Jurkat, Clone E6-1 (cell line): ENCODE measurements at regions not wholly inside any gene's neighbourhood (a gene's known extent, or its start where the extent isn't known, plus 50 kb on each side); places are given as distances from the start of the nearest gene placed in this dataset.
"Not testable (repeated sequence)": the region's sequence is repeated elsewhere in the genome, so short reads cannot be mapped to it uniquely, and the experiment has no call there.

Experiments
- DNase-seq: peaks from one replicate; pipeline ENCODE4 v3.0.0-alpha.2; 2011; ENCODE audit warnings: low read depth, low spot score
- H3K4me3 ChIP-seq: 2 replicates; pipeline ENCODE4 v1.5.1; 2011; ENCODE audit warnings: mild to moderate bottlenecking, low read length, control low read depth, moderate library complexity

DNA sequence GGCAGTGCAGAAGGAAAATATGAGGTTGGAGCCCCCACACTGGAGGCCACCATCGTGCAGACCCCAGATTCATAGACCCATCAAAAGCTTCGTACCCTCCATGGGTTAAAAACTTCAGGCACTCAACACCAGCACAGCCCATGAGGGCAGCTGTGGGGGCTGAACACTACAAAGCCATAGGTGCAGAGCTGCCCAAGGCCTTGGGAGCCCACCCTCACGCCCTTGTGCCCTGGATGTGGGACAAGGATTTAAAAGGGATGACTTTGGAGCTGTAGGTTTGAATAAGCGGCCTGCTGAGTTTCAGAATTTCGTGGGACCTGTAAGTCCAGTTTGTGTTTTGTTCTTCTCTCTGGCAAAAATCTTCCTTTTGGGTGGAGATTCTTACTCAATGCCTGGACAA is 747.6 kb downstream of the SPATA31A6 start:
- H3K4me3 ChIP-seq, DNase-seq: not testable (repeated sequence)

DNA sequence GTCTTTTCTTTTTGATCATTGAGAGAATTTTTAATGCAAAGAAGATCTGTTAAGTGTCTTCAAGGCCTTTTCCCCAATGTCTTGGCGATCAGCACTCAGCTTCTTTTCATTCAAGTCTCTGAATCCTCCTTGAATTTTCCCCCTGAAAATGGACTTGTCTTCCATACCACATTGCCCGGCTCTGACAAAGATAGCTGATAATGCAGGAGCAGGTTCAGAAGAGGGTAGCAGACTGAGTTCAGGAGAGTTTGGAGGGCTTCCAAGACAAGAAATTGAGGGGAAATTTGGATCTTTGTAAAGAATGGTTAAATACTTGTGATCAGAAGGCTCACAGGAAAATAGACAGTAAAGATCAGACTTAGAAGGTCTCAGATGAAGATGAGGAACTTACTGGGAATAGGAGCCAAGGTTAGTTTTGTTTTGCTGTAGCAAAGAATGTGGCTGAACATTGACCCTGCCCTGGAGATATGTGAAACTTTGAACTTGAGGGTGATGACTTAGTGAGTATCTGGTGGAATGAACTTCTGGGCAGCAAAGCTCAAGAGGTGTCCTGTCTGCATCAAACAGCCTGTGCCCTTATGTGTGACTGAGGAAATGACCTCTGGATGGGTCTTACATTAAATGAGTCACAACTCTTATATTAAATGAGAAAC is 754.2 kb downstream of the SPATA31A6 start:
- DNase-seq, H3K4me3 ChIP-seq: not testable (repeated sequence)

DNA sequence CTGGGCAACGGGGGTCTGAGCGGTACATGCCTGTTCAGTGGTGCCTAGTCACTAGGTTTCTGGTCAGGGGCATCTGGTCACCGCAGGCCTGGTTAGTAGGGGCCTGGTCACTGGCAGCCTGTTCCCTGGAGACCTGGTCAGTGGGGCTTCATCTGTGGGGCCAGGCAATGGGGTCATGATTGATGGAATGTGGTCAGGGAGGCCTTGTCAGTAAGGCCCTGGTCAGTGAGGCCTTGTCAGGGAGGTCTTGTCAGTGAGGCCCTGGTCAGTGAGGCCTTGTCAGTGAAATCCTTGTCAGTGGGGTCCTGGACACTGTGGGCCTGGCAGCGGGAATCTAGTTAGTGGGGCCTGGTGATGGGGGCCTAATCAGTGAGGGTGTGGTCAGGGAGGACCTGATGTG is 763.6 kb downstream of the SPATA31A6 start:
- not testable (repeated sequence) for DNase-seq

DNA sequence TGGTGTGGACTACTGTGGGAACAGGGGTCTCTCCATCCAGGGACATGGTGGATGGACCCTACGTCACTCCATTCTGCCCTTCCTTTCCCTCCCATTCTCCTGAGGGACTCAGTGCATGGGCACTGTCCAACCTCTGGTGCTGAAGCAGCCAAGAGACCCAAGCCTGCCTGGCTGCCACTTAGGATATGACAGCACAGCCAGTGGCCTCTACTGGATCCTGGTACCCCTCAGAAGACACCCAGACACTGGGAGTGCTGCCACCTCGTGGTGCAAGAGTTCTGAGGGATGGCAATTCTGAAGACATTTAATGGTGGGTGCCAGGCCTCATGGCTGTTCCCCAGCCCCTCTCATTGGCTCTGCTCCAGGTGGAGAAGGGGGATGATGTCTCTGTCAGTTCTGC is 767.8 kb downstream of the SPATA31A6 start:
- peak; percentile 4 for DNase-seq

More for the DNA sequence above, 763.6 kb downstream of the SPATA31A6 start:
- not testable (repeated sequence) for H3K4me3 ChIP-seq

DNA sequence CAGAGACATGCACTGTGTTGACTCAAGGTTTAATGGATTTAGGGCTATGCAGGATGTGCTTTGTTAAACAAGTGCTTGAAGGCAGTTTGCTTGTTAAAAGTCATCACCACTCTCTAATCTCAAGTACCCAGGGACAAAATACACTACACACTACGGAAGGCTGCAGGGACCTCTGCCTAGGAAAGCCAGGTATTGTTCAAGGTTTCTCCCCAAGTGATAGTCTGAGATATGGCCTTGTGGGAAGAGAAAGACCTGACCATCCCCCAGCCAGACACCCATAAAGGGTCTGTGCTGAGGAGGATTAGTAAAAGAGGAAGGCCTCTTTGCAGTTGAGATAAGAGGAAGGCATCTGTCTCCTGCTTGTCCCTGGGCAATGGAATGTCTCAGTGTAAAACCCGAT is 781.7 kb downstream of the SPATA31A6 start:
- DNase-seq, H3K4me3 ChIP-seq: not testable (repeated sequence)

More for the DNA sequence above, 767.8 kb downstream of the SPATA31A6 start:
- not testable (repeated sequence) for H3K4me3 ChIP-seq

DNA sequence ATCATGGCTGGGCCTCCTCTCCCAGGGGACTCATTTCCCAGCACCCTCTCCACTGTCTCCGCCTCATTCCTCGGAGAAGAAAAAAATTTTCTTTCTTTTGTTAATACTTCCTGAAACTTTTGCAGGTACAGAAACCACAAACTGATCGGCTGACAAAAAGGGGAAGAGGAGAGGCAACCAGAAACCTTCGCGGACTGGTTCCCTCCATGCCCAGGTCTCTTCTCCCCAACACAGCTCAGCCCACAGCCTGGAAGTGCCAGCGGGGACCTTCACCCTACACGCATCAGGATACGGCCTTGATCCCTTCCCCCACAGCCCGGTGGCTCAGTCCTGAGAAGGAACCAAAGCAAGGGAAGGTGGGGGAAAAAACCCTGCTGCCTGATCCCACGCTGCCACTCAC is 788.4 kb downstream of the SPATA31A6 start:
- H3K4me3 ChIP-seq, DNase-seq: not testable (repeated sequence)

DNA sequence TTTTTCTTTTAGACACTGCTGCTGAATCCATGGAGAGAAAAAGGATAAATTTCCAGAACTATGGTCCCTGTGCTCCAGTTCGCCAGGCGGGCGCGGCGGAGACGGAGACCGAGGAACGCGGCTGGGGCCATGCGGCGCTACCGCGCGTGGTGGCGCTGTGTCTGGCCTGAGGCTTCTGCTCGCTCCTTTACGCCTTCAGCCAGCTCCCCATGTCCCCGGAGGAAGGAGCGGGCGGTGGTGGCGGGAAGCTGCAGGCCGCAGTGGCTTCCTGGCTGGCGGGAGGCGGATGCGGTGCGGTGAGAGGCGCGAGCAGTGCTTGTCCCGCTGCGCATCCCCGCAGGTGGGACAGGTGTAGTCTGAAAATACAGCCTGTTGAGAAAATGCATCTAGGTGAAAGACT is 791.3 kb downstream of the SPATA31A6 start:
- H3K4me3 ChIP-seq: not testable (repeated sequence)
- DNase-seq: peak; percentile 5

DNA sequence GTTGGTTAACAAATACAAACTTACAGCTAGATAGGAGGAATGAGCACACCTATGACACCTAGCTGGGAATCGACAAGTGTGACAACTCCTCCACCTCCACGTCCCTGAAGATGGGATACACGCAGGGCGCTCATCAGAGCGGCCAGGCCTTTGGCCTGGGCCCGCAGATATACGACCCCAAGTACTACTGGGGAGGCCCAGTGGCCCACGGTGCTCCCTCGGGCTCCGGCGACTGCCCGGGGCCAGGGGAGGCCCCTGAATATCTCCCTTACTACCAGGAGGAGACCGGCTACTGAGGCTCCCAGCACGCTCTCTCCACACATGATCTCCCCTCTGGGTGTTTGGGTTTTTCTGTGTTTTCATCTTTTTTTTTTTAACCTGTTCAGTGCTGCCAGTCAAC is 801.3 kb downstream of the SPATA31A6 start:
- DNase-seq, H3K4me3 ChIP-seq: not testable (repeated sequence)
